HepG2 (cell line): ENCODE measurements at regions not wholly inside any gene's neighbourhood (a gene's known extent, or its start where the extent isn't known, plus 50 kb on each side); places are given as distances from the start of the nearest gene placed in this dataset.
"Not testable (repeated sequence)": the region's sequence is repeated elsewhere in the genome, so short reads cannot be mapped to it uniquely, and the experiment has no call there.

Experiments used
- ATAC-seq: fragments of 200-7000 bp; cut with Tn5 transposase; 3 replicates; pipeline ENCODE4 v1.9.1; 2020; ENCODE audit warnings: mild to moderate bottlenecking, moderate library complexity
- BruUV-seq: library from RNA; stranded (reverse); fragments of 400-500 nt; replicated peaks from 2 replicates; lab custom pipeline; 2021; lab: Mats Ljungman, UMichigan
- CTCF ChIA-PET: fragments of 300-600 bp; formaldehyde crosslinking; extraction: SDS; loops from one replicate; lab custom pipeline; 2021; ENCODE audit warnings: low total read pairs, inconsistent platforms, low intra/inter-chr PET ratio; lab: Yijun Ruan, JAX
- POLR2A ChIA-PET: fragments of 350-600 bp; sonication (Branson Sonifier 250); formaldehyde crosslinking; loops from one replicate; lab custom pipeline; 2020; ENCODE audit warnings: antibody characterized with exemption, inconsistent platforms; lab: Yijun Ruan, JAX
- DNase-seq: peaks from one replicate; pipeline ENCODE4 v3.0.0-alpha.2; 2015; ENCODE audit warnings: low spot score
- FAIRE-seq: peaks from 3 replicates; lab custom pipeline; 2011; peaks lifted over from hg19 to GRCh38; lab: Jason Lieb, UNC
- H2AFZ ChIP-seq: one replicate; pipeline ENCODE4 v1.6.1; 2011; ENCODE audit warnings: low read length, inconsistent platforms
- H3K27ac ChIP-seq: fragments of 300-600 bp; 3 replicates; pipeline ENCODE4 v1.8.0; 2011; ENCODE audit warnings: mixed run types, mild to moderate bottlenecking, mixed read lengths, low read length, inconsistent platforms; ENCODE audit not compliant: insufficient read depth; ENCODE audit errors: extremely low read length
- H3K27me3 ChIP-seq, 2 experiments: fragments of 200-600 bp in 1 of 2; 2 replicates in 1 of 2; 3 replicates in 1 of 2; pipeline versions ENCODE4 v1.6.0 to v1.8.0; 2011; ENCODE audit warnings: low read length in 2 of 2, mild to moderate bottlenecking in 2 of 2, moderate library complexity in 2 of 2, inconsistent platforms in 1 of 2; ENCODE audit not compliant: insufficient read depth in 2 of 2, control insufficient read depth in 1 of 2
- H3K36me3 ChIP-seq, 2 experiments: fragments of 200-600 bp in 1 of 2; replicated peaks in 1 of 2; 2 replicates in 1 of 2; 3 replicates in 1 of 2; pipeline versions ENCODE4 v1.5.1 to v1.8.0; 2011; ENCODE audit warnings: low read length in 2 of 2, inconsistent platforms in 1 of 2; ENCODE audit not compliant: insufficient read depth in 2 of 2, control insufficient read depth in 1 of 2
- H3K4me1 ChIP-seq: 2 replicates; pipeline ENCODE4 v1.5.1; 2012; ENCODE audit warnings: low read length, inconsistent platforms; ENCODE audit not compliant: insufficient read depth
- H3K4me2 ChIP-seq: 2 replicates; pipeline ENCODE4 v1.6.0; 2011; ENCODE audit warnings: low read depth, low read length, inconsistent platforms
- H3K4me3 ChIP-seq, 3 experiments: fragments of 200-600 bp in 1 of 3; sonication (generic), shearing (Covaris generic) in 1 of 3; replicated peaks in 1 of 3; 2 replicates each; pipeline ENCODE4 v1.5.1; 2011 to 2016; ENCODE audit warnings: low read length in 3 of 3, inconsistent platforms in 2 of 3, low read depth in 2 of 3, mild to moderate bottlenecking in 2 of 3, control low read depth in 1 of 3, mixed read lengths in 1 of 3; ENCODE audit not compliant: insufficient read depth in 1 of 3
- H3K79me2 ChIP-seq: one replicate; pipeline ENCODE4 v1.6.1; 2011; ENCODE audit warnings: low read length, inconsistent platforms; ENCODE audit not compliant: insufficient read depth
- H3K9ac ChIP-seq: 2 replicates; pipeline ENCODE4 v1.6.0; 2011; ENCODE audit warnings: mild to moderate bottlenecking, low read depth, low read length, inconsistent platforms; ENCODE audit not compliant: insufficient read depth
- H3K9me3 ChIP-seq: 2 replicates; pipeline ENCODE4 v1.5.1; 2012; ENCODE audit warnings: mild to moderate bottlenecking, low read length
- H4K20me1 ChIP-seq: 2 replicates; pipeline ENCODE4 v1.6.0; 2011; ENCODE audit warnings: inconsistent platforms, mild to moderate bottlenecking, low read length, moderate library complexity; ENCODE audit not compliant: insufficient read depth
- ELF1 ChIP-seq: sonication (generic); formaldehyde crosslinking; IDR thresholded peaks from 2 replicates; pipeline ENCODE4 v1.4.0; 2020; ENCODE audit warnings: missing genetic modification reagents
- WGBS: methylation state at CpG from one replicate; pipeline ENCODE4 v1.1.6; 2017; ENCODE audit warnings: low lambda C conversion rate; 5-methylcytosine and 5-hydroxymethylcytosine counted together
- in situ Hi-C: cut with HindIII; loops from 2 replicates; pipeline ENCODE4 v1.10.0; 2017; ENCODE audit warnings: low pct_unique_long_range_greater_than_20kb; ENCODE audit not compliant: extremely low pct_ligation_motif_present
- intact Hi-C: fragments of 100-400 bp; cut with micrococcal nuclease; formaldehyde crosslinking; loops from one replicate; pipeline ENCODE4 v1.10.0; 2022; ENCODE audit not compliant: unreplicated experiment

GRCh38 chr9:138217284-138217850, 339.8 kb downstream of the CACNA1B start:
- H3K4me1 ChIP-seq, H3K9ac ChIP-seq, H2AFZ ChIP-seq, POLR2A ChIA-PET, H3K27me3 ChIP-seq, H3K79me2 ChIP-seq, in situ Hi-C loops, H4K20me1 ChIP-seq, H3K27ac ChIP-seq, CTCF ChIA-PET, intact Hi-C loops, BruUV-seq, FAIRE-seq, H3K36me3 ChIP-seq, DNase-seq, H3K9me3 ChIP-seq: not testable (repeated sequence)
- H3K4me2 ChIP-seq = peak overlapping the region; percentile 61
- 0% methylated on average over 1 of the region's 5 CpGs for WGBS
- peak; percentile 30; the same call in 1 of the 2 replicates for TF ChIP-seq ELF1 (CRISPR knock-in tag)
- ATAC-seq = peak; percentile 71
- peak overlapping the region in 1 of 3 experiments; percentile 37; a peak in 1 of 6 replicates for H3K4me3 ChIP-seq

GRCh38 chr9:138219249-138219648, 341.7 kb downstream of the CACNA1B start:
- CTCF ChIA-PET, H3K9me3 ChIP-seq, H3K36me3 ChIP-seq, H3K4me2 ChIP-seq, POLR2A ChIA-PET, in situ Hi-C loops, H3K27me3 ChIP-seq, H3K9ac ChIP-seq, DNase-seq, BruUV-seq, H4K20me1 ChIP-seq, H3K4me1 ChIP-seq, H3K27ac ChIP-seq, FAIRE-seq, H3K79me2 ChIP-seq, H2AFZ ChIP-seq, intact Hi-C loops, H3K4me3 ChIP-seq, ATAC-seq: not testable (repeated sequence)
- 79% methylated on average over 14 of the region's 17 CpGs for WGBS

- H3K9ac ChIP-seq, H3K36me3 ChIP-seq, H3K4me3 ChIP-seq, intact Hi-C loops, FAIRE-seq, H3K79me2 ChIP-seq, H3K27me3 ChIP-seq, H3K4me2 ChIP-seq, in situ Hi-C loops, H3K9me3 ChIP-seq, H4K20me1 ChIP-seq, POLR2A ChIA-PET, ATAC-seq, DNase-seq, BruUV-seq, H3K27ac ChIP-seq, H2AFZ ChIP-seq, H3K4me1 ChIP-seq, CTCF ChIA-PET: not testable (repeated sequence)
- WGBS = 73% methylated on average over 9 of the region's 18 CpGs
Measured at GRCh38 chr9:138221446-138222054, 344.0 kb downstream of the CACNA1B start.

- H4K20me1 ChIP-seq, in situ Hi-C loops, H3K4me3 ChIP-seq, H3K9ac ChIP-seq, H3K27ac ChIP-seq, H3K36me3 ChIP-seq, POLR2A ChIA-PET, H3K79me2 ChIP-seq, ATAC-seq, CTCF ChIA-PET, H3K27me3 ChIP-seq, DNase-seq, H2AFZ ChIP-seq, BruUV-seq, H3K9me3 ChIP-seq, FAIRE-seq, H3K4me1 ChIP-seq, H3K4me2 ChIP-seq, intact Hi-C loops: not testable (repeated sequence)
- WGBS = no CpG with 5 or more reads among the region's 2 CpGs
Measured at GRCh38 chr9:138237099-138237498, 359.5 kb downstream of the CACNA1B start.
